Heart right ventricle (tissue), 16 donors: ENCODE measurements at regions not wholly inside any gene's neighbourhood (a gene's known extent, or its start where the extent isn't known, plus 50 kb on each side); places are given as distances from the start of the nearest gene placed in this dataset.

ENCODE experiments used
- ATAC-seq, 8 donors: fragments of 200-7000 bp; cut with Tn5 transposase; one replicate each; pipeline ENCODE4 v1.9.1; 2020; ENCODE audit warnings: mild to moderate bottlenecking in 8 of 8, moderate library complexity in 8 of 8, moderate number of reproducible peaks in 1 of 8
- DNase-seq, 2 donors: peaks; one replicate each; pipeline ENCODE4 v3.0.0-alpha.2; 2020
- H3K27ac ChIP-seq, 10 donors: fragments of 200-600 bp; sonication (generic) in 2 of 10; one replicate each; pipeline versions ENCODE4 v1.5.0 to v1.8.0; 2020 to 2022; ENCODE audit warnings: mild to moderate bottlenecking in 3 of 10
- H3K27me3 ChIP-seq, 7 donors: fragments of 200-600 bp; one replicate each; pipeline ENCODE4 v1.8.0; 2021 to 2022; ENCODE audit warnings: mild to moderate bottlenecking in 2 of 7
- H3K36me3 ChIP-seq, 9 donors: fragments of 200-600 bp; sonication (generic) in 1 of 9; one replicate each; pipeline versions ENCODE4 v1.5.0 to v1.8.0; 2020 to 2022; ENCODE audit warnings: mild to moderate bottlenecking in 2 of 9
- H3K4me1 ChIP-seq, 9 donors: fragments of 200-600 bp; sonication (generic) in 1 of 9; one replicate each; pipeline versions ENCODE4 v1.5.0 to v1.8.0; 2020 to 2022; ENCODE audit warnings: mild to moderate bottlenecking in 4 of 9
- H3K4me3 ChIP-seq, 10 donors: fragments of 200-600 bp; sonication (generic) in 2 of 10; one replicate each; pipeline versions ENCODE4 v1.5.0 to v1.8.0; 2020 to 2022; ENCODE audit warnings: mild to moderate bottlenecking in 7 of 10, moderate library complexity in 2 of 10
- H3K9me3 ChIP-seq, 11 donors: fragments of 200-600 bp in 10 of 11; sonication (generic) in 2 of 11; one replicate each; pipeline versions ENCODE4 v1.5.0 to v1.8.0; 2013 to 2022; ENCODE audit warnings: mild to moderate bottlenecking in 2 of 11, control low read depth in 1 of 11, moderate library complexity in 1 of 11
- CTCF ChIP-seq, 9 donors: fragments of 200-600 bp; sonication (generic) in 2 of 9; IDR thresholded peaks; one replicate each; pipeline versions ENCODE4 v1.5.0 to v1.8.0; 2021 to 2022; ENCODE audit warnings: antibody characterized with exemption in 9 of 9, mild to moderate bottlenecking in 5 of 9, moderate library complexity in 1 of 9
- WGBS, 2 donors: extraction: QIAGEN DNeasy Blood & Tissue Kit; methylation state at CpG; one replicate each; pipeline ENCODE4 v1.1.7; 2013; ENCODE audit warnings: inconsistent platforms in 1 of 2; 5-methylcytosine and 5-hydroxymethylcytosine counted together
- intact Hi-C, 10 donors: fragments of 100-400 bp; cut with DNase I; formaldehyde crosslinking; loops; one replicate each; pipeline versions ENCODE4 v1.11.1 to v1.14.2; 2022
- donor health status: Arrhythmogenic right ventricular cardiomyopathy.
- donor health status: ischemic (EF 13 %, LVEDD 7.1; RV severe dilation, severe dysfunction).
- donor health status: healthy with polysubstance abuse.
- donor health status: DM: no; HTN: yes; CAD: no.
- donor health status: DM: no; HTN: no; CAD: no.
- donor health status: ischemic (EF 25% LVEDD 6.9; RV normal size, moderate dysfunction).
- donor health status: ischemic (EF 25% LVEDD 5.7; RV mildly dilated, moderate dysfunction).
- donor health status: healthy.
- donor health status: DM: yes; HTN: yes; CAD: no.
- donor health status: Ischemic cardiomyopathy.
- donor health status: ischemic (EF 35%, LVEDD 5.7; RV mildly dilated, moderate dysfunction).
- donor health status: nonischemic (EF 11% LVEDD 7.7; RV severe dilation, severe dysfunction).
- donor health status: DM: yes; HTN: yes; CAD: no.
- donor health status: PGD.
- donor health status: ischemic (EF 29% LVEDD 5.4; RV normal size, mild dysfunction).
- donor health status: nonischemic (EF 23%, LVEDD 6.1; RV moderate dilation, normal function).

- intact Hi-C loops: no loop called here
- Histone ChIP-seq H3K4me3 (no peak overlapping the region), H3K9me3 (no peaks in the 10 kb centered on the region), H3K27ac (peak overlapping the region in 2 of 10 donors; percentile 23 to 42), H3K27me3 (no peaks in the 10 kb centered on the region), H3K4me1 (peaks cover 0 to 13% (median 0%) of the 10 kb centered on the region in 9 donors), H3K36me3 (no peaks in the 10 kb centered on the region)
- DNase-seq (peak; percentile 26 to 59), ATAC-seq (peak; percentile 47 to 97 (median 87))
- TF ChIP-seq CTCF (IDR thresholded peaks at IDR 0.05): no peak
- 41 to 45% methylated on average over 5 of the region's 5 CpGs for WGBS, 2 donors
Observed at GRCh38 chr1:222310836-222311235, 237.1 kb downstream of the HHIPL2 start.

- no peak for TF ChIP-seq CTCF (IDR thresholded peaks at IDR 0.05)
- ATAC-seq (no peak), DNase-seq (no peak)
- H3K4me3 ChIP-seq: no peak overlapping the region
- intact Hi-C loops: no loop called here
- WGBS, 2 donors: 48 to 82% methylated on average over 2 of the region's 2 CpGs
- H3K27me3 ChIP-seq: peaks cover 0 to 3% (median 0%) of the 10 kb centered on the region in 7 donors
- H3K27ac ChIP-seq: no peak overlapping the region
- H3K36me3 ChIP-seq: no peaks in the 10 kb centered on the region
- H3K4me1 ChIP-seq: peaks cover 0 to 13% (median 0%) of the 10 kb centered on the region in 9 donors
- no peaks in the 10 kb centered on the region for H3K9me3 ChIP-seq
Observed at GRCh38 chr1:222307621-222308020, 240.3 kb downstream of the HHIPL2 start.

- ATAC-seq (no peak), DNase-seq (no peak)
- Histone ChIP-seq H3K9me3 (no peaks in the 10 kb centered on the region), H3K27ac (no peak overlapping the region), H3K36me3 (no peaks in the 10 kb centered on the region), H3K27me3 (peaks cover 0 to 3% (median 0%) of the 10 kb centered on the region in 7 donors), H3K4me3 (no peak overlapping the region), H3K4me1 (peaks cover 0 to 13% (median 0%) of the 10 kb centered on the region in 9 donors)
- intact Hi-C loops: no loop called here
- WGBS, 2 donors: 96 to 97% methylated on average over 1 of the region's 1 CpG
- TF ChIP-seq CTCF (IDR thresholded peaks at IDR 0.05): no peak
Observed at GRCh38 chr1:222306512-222306911, 241.4 kb downstream of the HHIPL2 start.

GRCh38 chr1:222306011-222306410, 241.9 kb downstream of the HHIPL2 start:
- intact Hi-C loops: no loop called here
- Histone ChIP-seq H3K4me1 (peaks cover 0 to 9% (median 0%) of the 10 kb centered on the region in 9 donors), H3K36me3 (no peaks in the 10 kb centered on the region), H3K4me3 (no peak overlapping the region), H3K27me3 (peaks cover 0 to 3% (median 0%) of the 10 kb centered on the region in 7 donors), H3K9me3 (no peaks in the 10 kb centered on the region), H3K27ac (no peak overlapping the region)
- TF ChIP-seq CTCF (IDR thresholded peaks at IDR 0.05): no peak
- DNase-seq (no peak), ATAC-seq (no peak)
